DND-41 (cell line): ENCODE measurements at regions not wholly inside any gene's neighbourhood (a gene's known extent, or its start where the extent isn't known, plus 50 kb on each side); places are given as distances from the start of the nearest gene placed in this dataset.

ENCODE experiments used
- ATAC-seq: fragments of 200-7000 bp; cut with Tn5 transposase; 3 replicates; pipeline ENCODE4 v1.9.1; 2021; ENCODE audit warnings: low read depth; ENCODE audit not compliant: insufficient read depth
- DNase-seq: peaks from one replicate; pipeline ENCODE4 v3.0.0-alpha.2; 2020
- H2AFZ ChIP-seq: 2 replicates; pipeline ENCODE4 v1.6.0; 2012; ENCODE audit warnings: low read depth, low read length
- H3K27ac ChIP-seq: 2 replicates; pipeline ENCODE4 v1.5.1; 2012; ENCODE audit warnings: low read length, inconsistent platforms
- H3K27me3 ChIP-seq: fragments of 200-600 bp; sonication (generic); 2 replicates; pipeline ENCODE4 v1.6.0; 2012; ENCODE audit warnings: low read length, mild to moderate bottlenecking, inconsistent platforms; ENCODE audit not compliant: insufficient read depth, poor library complexity
- H3K36me3 ChIP-seq: 2 replicates; pipeline ENCODE4 v1.5.1; 2012; ENCODE audit warnings: low read length, inconsistent platforms; ENCODE audit not compliant: insufficient read depth
- H3K4me1 ChIP-seq: 2 replicates; pipeline ENCODE4 v1.5.1; 2012; ENCODE audit warnings: mild to moderate bottlenecking, low read length; ENCODE audit not compliant: insufficient read depth
- H3K4me2 ChIP-seq: 2 replicates; pipeline ENCODE4 v1.6.0; 2012; ENCODE audit warnings: mild to moderate bottlenecking, moderate library complexity, low read length, inconsistent platforms; ENCODE audit not compliant: insufficient read depth
- H3K4me3 ChIP-seq, 2 experiments: fragments of 200-600 bp in 1 of 2; shearing (Covaris generic) in 1 of 2; 2 replicates each; pipeline ENCODE4 v1.5.1; 2012 to 2016; ENCODE audit warnings: inconsistent platforms in 2 of 2, low read length in 2 of 2, mild to moderate bottlenecking in 2 of 2, low read depth in 1 of 2, moderate library complexity in 1 of 2
- H3K79me2 ChIP-seq: 2 replicates; pipeline ENCODE4 v1.6.0; 2012; ENCODE audit warnings: low read length, inconsistent platforms; ENCODE audit not compliant: insufficient read depth
- H3K9ac ChIP-seq: 2 replicates; pipeline ENCODE4 v1.6.0; 2012; ENCODE audit warnings: low read depth, mild to moderate bottlenecking, inconsistent platforms, low read length, moderate library complexity
- H3K9me3 ChIP-seq: 2 replicates; pipeline ENCODE4 v1.5.1; 2012; ENCODE audit warnings: low read length, moderate library complexity, mild to moderate bottlenecking, inconsistent platforms; ENCODE audit not compliant: insufficient read depth, severe bottlenecking
- H4K20me1 ChIP-seq: 2 replicates; pipeline ENCODE4 v1.6.0; 2012; ENCODE audit warnings: low read length; ENCODE audit not compliant: insufficient read depth
- EZH2 ChIP-seq: IDR thresholded peaks from 3 replicates; pipeline ENCODE4 v1.6.1; 2012; ENCODE audit warnings: borderline replicate concordance, low read depth, mild to moderate bottlenecking, moderate library complexity, low read length, inconsistent platforms; ENCODE audit not compliant: severe bottlenecking
- TF ChIP-seq, protein P1 (sequence below): IDR thresholded peaks from 2 replicates; pipeline ENCODE4 v1.5.1; 2012; ENCODE audit warnings: borderline replicate concordance, low read length, moderate library complexity, mild to moderate bottlenecking; ENCODE audit not compliant: poor library complexity, severe bottlenecking; ENCODE audit errors: extremely low read depth

DNA sequence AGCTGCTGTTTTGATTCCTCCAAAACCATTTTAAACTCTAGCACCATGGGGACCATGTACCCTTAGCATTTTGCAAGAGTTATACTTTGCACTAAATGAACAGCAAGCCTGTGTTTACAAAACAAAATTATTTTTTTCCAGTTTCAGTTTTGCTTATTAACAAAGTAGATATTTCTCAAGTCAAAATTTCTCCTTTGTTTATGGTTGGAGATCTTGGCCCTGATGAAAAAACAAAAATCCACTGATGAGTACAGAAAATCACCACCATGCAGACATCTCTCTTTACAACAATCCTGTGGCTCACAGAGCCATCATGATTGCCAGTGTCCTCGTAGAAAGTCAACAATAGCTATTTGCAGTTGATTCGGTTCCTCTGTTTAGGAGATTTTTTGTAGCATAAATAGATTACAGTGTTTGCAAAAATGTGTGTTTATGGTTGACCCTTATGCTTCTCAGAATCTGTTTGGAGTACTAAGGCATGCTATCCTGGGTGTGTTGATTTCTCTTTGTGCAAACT, 201.1 kb upstream of the NUDT4 start:
- no peak overlapping the region for H3K27ac ChIP-seq
- TF ChIP-seq, protein P1, sequence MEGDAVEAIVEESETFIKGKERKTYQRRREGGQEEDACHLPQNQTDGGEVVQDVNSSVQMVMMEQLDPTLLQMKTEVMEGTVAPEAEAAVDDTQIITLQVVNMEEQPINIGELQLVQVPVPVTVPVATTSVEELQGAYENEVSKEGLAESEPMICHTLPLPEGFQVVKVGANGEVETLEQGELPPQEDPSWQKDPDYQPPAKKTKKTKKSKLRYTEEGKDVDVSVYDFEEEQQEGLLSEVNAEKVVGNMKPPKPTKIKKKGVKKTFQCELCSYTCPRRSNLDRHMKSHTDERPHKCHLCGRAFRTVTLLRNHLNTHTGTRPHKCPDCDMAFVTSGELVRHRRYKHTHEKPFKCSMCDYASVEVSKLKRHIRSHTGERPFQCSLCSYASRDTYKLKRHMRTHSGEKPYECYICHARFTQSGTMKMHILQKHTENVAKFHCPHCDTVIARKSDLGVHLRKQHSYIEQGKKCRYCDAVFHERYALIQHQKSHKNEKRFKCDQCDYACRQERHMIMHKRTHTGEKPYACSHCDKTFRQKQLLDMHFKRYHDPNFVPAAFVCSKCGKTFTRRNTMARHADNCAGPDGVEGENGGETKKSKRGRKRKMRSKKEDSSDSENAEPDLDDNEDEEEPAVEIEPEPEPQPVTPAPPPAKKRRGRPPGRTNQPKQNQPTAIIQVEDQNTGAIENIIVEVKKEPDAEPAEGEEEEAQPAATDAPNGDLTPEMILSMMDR, result no peak
- TF ChIP-seq EZH2, result no peak
- H2AFZ ChIP-seq, result no peak overlapping the region
- H3K4me3 ChIP-seq, result no peak overlapping the region
- no peaks in the 10 kb centered on the region for H4K20me1 ChIP-seq
- 0 out of 2 replicates have a peak, but pooled peaks cover 3% of the 10 kb centered on the region for H3K4me1 ChIP-seq
- no peaks in the 10 kb centered on the region for H3K36me3 ChIP-seq
- H3K27me3 ChIP-seq, result no peaks in the 10 kb centered on the region
- no peaks in the 10 kb centered on the region for H3K9me3 ChIP-seq
- no peak for DNase-seq
- no peak overlapping the region for H3K4me2 ChIP-seq
- H3K79me2 ChIP-seq, result no peaks in the 10 kb centered on the region
- no peak overlapping the region for H3K9ac ChIP-seq
- no peak for ATAC-seq

DNA sequence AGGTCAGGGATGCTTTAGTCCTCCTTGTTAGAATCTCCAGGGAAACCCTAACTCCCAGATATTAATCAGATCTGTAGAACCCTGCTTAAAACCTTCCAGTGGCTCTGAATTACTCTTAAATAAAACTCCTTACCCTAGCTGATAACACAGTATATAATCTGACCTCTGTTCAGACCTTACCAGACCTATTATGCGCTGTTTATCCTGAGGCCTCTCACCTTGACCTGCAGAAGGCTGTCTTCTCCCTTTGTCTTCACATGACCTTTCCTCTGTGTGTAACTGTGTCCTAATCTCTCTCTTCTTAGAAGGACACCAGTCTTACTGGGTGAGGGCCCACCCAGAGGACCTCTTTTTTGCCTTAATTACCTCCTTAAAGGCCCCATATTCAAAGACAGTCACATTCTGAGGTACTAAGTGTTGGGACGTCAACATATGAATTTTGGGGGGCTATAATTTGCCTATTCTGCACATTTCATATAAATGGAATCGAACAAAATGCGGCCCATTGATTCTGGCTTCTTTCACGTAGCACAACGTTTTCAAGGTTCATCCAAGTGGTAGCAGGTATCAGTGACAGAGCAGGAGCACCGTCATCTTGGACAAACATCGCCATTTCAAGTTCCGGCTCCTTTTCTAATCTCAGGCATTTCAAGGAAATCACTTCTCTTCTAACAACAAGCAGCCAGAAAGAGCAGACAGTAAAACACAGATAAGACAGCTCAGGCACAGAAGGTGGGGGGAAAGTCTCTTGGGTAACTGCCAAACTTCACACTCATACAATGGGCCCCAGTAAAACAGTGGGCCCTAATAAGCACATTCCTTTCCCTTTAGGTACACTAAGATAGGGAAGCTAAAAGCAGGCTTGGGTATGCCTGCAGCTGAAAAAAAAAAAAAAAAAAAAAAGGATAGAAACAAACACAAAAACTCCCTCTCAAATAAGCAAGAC, 200.2 kb upstream of the NUDT4 start:
- no peak overlapping the region for H2AFZ ChIP-seq
- no peak for TF ChIP-seq EZH2
- TF ChIP-seq, protein P1, result no peak
- ATAC-seq, result no peak
- 0 out of 2 replicates have a peak, but pooled peaks cover 3% of the 10 kb centered on the region for H3K4me1 ChIP-seq
- H3K27me3 ChIP-seq, result no peaks in the 10 kb centered on the region
- H3K27ac ChIP-seq, result no peak overlapping the region
- no peaks in the 10 kb centered on the region for H3K79me2 ChIP-seq
- no peak for DNase-seq
- no peak overlapping the region for H3K4me2 ChIP-seq
- H3K9ac ChIP-seq, result no peak overlapping the region
- no peaks in the 10 kb centered on the region for H3K36me3 ChIP-seq
- H3K4me3 ChIP-seq, result no peak overlapping the region
- H3K9me3 ChIP-seq, result no peaks in the 10 kb centered on the region
- H4K20me1 ChIP-seq, result no peaks in the 10 kb centered on the region

DNA sequence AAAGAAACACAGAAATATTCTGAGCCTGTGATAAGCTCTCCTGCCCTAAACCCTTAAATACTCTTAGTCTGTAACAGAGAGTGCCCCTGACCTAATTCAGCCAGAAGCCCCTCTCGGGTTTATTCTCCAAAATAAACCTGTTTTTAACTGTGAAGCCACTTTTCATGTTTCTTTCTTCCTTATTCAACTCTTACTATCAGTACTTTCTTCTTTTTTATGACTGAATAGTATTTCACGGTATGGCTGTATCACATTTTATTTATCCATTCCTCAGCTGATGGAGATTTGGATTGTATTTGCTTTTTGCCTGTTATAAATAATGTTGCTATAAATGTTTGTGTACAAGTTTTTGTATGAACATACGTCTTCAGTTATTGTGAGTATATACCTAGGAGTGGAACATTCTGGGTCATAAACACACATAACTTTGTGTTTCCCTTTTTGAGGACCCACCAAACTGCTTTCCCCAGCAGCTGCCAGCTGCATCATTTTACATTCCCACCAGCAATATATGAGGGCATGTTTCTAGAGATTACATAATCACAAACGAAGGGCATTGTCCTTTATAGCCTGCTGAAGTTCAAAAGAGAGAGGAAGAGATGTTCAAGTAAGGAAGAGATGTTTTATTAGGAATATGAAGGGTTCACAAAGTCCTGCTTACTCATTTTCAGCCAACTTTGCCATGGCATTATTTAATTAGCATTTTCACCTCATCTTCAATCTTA, 199.4 kb upstream of the NUDT4 start:
- H3K27ac ChIP-seq, result no peak overlapping the region
- H3K4me3 ChIP-seq, result no peak overlapping the region
- ATAC-seq (no peak), DNase-seq (no peak)
- H3K9me3 ChIP-seq, result no peaks in the 10 kb centered on the region
- H3K4me2 ChIP-seq, result no peak overlapping the region
- H4K20me1 ChIP-seq, result no peaks in the 10 kb centered on the region
- no peaks in the 10 kb centered on the region for H3K27me3 ChIP-seq
- TF ChIP-seq EZH2, result no peak
- TF ChIP-seq, protein P1, result no peak
- no peaks in the 10 kb centered on the region for H3K4me1 ChIP-seq
- no peak overlapping the region for H2AFZ ChIP-seq
- no peaks in the 10 kb centered on the region for H3K79me2 ChIP-seq
- no peak overlapping the region for H3K9ac ChIP-seq
- no peaks in the 10 kb centered on the region for H3K36me3 ChIP-seq
